ENCODE measurements at regions not wholly inside any gene's neighbourhood (a gene's known extent, or its start where the extent isn't known, plus 50 kb on each side); places are given as distances from the start of the nearest gene placed in this dataset.
A peak's percentile ranks its signal among the peaks of the same experiment; 100 is the strongest.

DNA sequence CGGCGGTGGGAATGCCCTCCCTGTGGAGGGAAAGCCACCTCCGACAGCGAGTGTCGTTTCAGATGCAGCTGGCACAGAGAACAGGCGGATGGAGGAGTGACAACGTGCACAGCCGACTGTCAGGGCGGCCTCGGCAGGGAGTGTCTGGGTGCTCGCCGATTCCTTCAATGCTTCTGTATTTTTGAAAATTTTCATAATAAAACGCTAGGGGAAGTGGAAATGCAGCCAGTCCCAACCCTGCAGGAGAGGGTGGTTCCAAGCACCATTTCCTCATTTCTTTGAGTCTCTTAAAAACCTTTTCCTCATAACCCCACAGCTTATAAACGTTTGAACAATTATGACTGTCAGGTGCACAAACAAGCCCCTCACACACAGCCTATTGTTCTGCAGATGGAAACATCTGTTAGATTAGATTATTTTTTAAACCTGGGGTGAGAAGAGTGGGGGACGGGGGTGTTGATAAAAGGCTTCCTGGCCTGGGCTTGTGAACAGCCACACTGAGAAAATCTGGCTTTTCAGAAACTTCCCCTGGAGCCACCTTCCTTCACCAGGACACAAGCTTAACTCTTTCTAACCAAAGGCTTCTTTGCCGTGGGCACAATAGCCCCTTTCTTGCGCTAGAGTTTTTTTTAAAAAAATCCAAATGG, 228.9 kb downstream of the ANKRD60 start:
- peak in 1 of 2 experiments; percentile 53 for DNase-seq (ENCODE audit: low read depth in 1 of 2, low spot score in 1 of 2)
- Histone ChIP-seq H3K4me3 (replicated peaks; ENCODE audit: insufficient read depth, low read length) (no peak overlapping the region), H3K27ac (replicated peaks) (no peak overlapping the region), H3K27me3 (ENCODE audit: insufficient read depth, poor library complexity, severe bottlenecking) (no peaks in the 10 kb centered on the region)
- TF ChIP-seq SPI1 (IDR thresholded peaks at IDR 0.05; ENCODE audit: borderline replicate concordance, low read depth) (peak; percentile 89), POLR2AphosphoS5 (IDR thresholded peaks at IDR 0.05; ENCODE audit: low read depth) (no peak)
- TF ChIP-seq, protein P1, sequence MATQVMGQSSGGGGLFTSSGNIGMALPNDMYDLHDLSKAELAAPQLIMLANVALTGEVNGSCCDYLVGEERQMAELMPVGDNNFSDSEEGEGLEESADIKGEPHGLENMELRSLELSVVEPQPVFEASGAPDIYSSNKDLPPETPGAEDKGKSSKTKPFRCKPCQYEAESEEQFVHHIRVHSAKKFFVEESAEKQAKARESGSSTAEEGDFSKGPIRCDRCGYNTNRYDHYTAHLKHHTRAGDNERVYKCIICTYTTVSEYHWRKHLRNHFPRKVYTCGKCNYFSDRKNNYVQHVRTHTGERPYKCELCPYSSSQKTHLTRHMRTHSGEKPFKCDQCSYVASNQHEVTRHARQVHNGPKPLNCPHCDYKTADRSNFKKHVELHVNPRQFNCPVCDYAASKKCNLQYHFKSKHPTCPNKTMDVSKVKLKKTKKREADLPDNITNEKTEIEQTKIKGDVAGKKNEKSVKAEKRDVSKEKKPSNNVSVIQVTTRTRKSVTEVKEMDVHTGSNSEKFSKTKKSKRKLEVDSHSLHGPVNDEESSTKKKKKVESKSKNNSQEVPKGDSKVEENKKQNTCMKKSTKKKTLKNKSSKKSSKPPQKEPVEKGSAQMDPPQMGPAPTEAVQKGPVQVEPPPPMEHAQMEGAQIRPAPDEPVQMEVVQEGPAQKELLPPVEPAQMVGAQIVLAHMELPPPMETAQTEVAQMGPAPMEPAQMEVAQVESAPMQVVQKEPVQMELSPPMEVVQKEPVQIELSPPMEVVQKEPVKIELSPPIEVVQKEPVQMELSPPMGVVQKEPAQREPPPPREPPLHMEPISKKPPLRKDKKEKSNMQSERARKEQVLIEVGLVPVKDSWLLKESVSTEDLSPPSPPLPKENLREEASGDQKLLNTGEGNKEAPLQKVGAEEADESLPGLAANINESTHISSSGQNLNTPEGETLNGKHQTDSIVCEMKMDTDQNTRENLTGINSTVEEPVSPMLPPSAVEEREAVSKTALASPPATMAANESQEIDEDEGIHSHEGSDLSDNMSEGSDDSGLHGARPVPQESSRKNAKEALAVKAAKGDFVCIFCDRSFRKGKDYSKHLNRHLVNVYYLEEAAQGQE (IDR thresholded peaks at IDR 0.05; ENCODE audit: insufficient replicate concordance, low read depth): no peak
- TF ChIP-seq, protein P2, sequence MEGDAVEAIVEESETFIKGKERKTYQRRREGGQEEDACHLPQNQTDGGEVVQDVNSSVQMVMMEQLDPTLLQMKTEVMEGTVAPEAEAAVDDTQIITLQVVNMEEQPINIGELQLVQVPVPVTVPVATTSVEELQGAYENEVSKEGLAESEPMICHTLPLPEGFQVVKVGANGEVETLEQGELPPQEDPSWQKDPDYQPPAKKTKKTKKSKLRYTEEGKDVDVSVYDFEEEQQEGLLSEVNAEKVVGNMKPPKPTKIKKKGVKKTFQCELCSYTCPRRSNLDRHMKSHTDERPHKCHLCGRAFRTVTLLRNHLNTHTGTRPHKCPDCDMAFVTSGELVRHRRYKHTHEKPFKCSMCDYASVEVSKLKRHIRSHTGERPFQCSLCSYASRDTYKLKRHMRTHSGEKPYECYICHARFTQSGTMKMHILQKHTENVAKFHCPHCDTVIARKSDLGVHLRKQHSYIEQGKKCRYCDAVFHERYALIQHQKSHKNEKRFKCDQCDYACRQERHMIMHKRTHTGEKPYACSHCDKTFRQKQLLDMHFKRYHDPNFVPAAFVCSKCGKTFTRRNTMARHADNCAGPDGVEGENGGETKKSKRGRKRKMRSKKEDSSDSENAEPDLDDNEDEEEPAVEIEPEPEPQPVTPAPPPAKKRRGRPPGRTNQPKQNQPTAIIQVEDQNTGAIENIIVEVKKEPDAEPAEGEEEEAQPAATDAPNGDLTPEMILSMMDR (IDR thresholded peaks at IDR 0.05; ENCODE audit: insufficient read depth, low read length): no peak

DNA sequence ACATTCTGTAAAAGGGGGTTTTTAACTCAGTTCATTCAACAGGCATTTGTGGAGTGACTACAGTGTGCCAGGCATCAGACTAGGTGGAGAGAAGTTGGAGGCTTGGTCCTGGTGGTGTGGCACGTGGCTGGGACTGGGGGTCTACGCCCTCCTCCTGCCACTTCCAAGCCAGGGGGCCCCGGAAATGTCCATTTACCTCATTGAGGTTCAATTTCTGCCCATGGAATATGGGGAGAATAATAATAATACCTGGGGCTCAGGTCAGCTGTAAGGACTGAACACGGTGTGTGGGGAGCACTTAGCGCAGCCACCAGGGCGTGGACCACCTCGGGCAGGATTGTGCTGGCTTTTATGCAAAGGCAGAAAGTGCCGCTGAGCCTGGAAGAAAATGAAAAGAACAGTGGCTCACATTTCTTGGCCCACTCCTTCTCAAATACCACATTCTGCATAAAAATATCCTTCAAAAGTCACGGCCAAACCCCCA, 229.4 kb downstream of the ANKRD60 start:
- H3K4me3 ChIP-seq (replicated peaks; ENCODE audit: insufficient read depth, low read length): no peak overlapping the region
- no peaks in the 10 kb centered on the region for H3K27me3 ChIP-seq (ENCODE audit: insufficient read depth, poor library complexity, severe bottlenecking)
- no peak for DNase-seq (ENCODE audit: low read depth in 1 of 2, low spot score in 1 of 2)
- TF ChIP-seq POLR2AphosphoS5 (IDR thresholded peaks at IDR 0.05; ENCODE audit: low read depth) (no peak), SPI1 (IDR thresholded peaks at IDR 0.05; ENCODE audit: borderline replicate concordance, low read depth) (no peak), GABPA (IDR thresholded peaks at IDR 0.05; ENCODE audit: low read depth) (no peak)
- TF ChIP-seq, protein P2 (IDR thresholded peaks at IDR 0.05; ENCODE audit: insufficient read depth, low read length): no peak
- TF ChIP-seq, protein P1 (IDR thresholded peaks at IDR 0.05; ENCODE audit: insufficient replicate concordance, low read depth): no peak
- H3K27ac ChIP-seq (replicated peaks): no peak overlapping the region

DNA sequence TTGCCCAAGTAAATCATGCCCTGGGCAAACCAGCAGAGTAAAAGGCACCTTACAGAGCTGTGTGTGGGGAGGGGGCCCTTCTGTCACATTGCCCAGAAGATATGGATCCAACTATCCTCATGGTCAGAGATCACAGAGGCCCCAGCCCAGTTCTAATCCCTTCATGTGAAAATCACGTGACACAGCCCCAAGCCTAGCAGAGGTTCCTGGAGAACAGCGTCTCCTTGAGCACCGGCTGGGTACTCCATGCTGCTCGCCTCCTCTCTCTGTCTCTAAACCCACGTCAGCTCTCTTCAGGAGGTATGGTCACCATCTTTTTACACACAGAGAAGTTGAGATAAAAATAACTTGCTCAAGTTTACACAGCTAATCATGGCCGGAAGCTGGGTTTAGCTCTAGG, 230.2 kb downstream of the ANKRD60 start:
- TF ChIP-seq, protein P1 (IDR thresholded peaks at IDR 0.05; ENCODE audit: insufficient replicate concordance, low read depth): no peak
- TF ChIP-seq SPI1 (IDR thresholded peaks at IDR 0.05; ENCODE audit: borderline replicate concordance, low read depth) (no peak), GABPA (IDR thresholded peaks at IDR 0.05; ENCODE audit: low read depth) (no peak)
- Histone ChIP-seq H3K27me3 (ENCODE audit: insufficient read depth, poor library complexity, severe bottlenecking) (no peaks in the 10 kb centered on the region), H3K4me3 (replicated peaks; ENCODE audit: insufficient read depth, low read length) (no peak overlapping the region), H3K27ac (replicated peaks) (no peak overlapping the region)
- no peak for DNase-seq (ENCODE audit: low read depth in 1 of 2, low spot score in 1 of 2)
